GM23338 (cell line): ENCODE measurements at regions not wholly inside any gene's neighbourhood (a gene's known extent, or its start where the extent isn't known, plus 50 kb on each side); places are given as distances from the start of the nearest gene placed in this dataset.

Source experiments
- CTCF ChIP-seq, 2 experiments: fragments of 200-600 bp in 1 of 2; sonication (generic) in 1 of 2; conservative IDR thresholded peaks; 2 replicates each; pipeline versions ENCODE4 v1.5.1 to v1.6.1; 2016 to 2017; ENCODE audit warnings: antibody characterized with exemption in 2 of 2, low read depth in 2 of 2, mild to moderate bottlenecking in 2 of 2, moderate library complexity in 1 of 2
- EZH2 ChIP-seq: fragments of 200-600 bp; sonication (generic); IDR thresholded peaks from one replicate; pipeline ENCODE4 v1.8.0; 2017; ENCODE audit warnings: antibody characterized with exemption, mild to moderate bottlenecking, low read depth; ENCODE audit not compliant: unreplicated experiment
- EZH2phosphoT487 ChIP-seq: fragments of 200-600 bp; sonication (generic); IDR thresholded peaks from one replicate; pipeline ENCODE4 v1.8.1; 2018; ENCODE audit warnings: antibody characterized with exemption; ENCODE audit not compliant: unreplicated experiment
- JUNB ChIP-seq: IDR thresholded peaks from one replicate; pipeline ENCODE4 v1.6.1; 2016; ENCODE audit warnings: antibody characterized with exemption; ENCODE audit not compliant: unreplicated experiment
- POLR2AphosphoS5 ChIP-seq: IDR thresholded peaks from 2 replicates; pipeline ENCODE4 v1.6.1; 2016; ENCODE audit warnings: antibody characterized with exemption, low read depth
- STAT1 ChIP-seq: IDR thresholded peaks from one replicate; pipeline ENCODE4 v1.6.1; 2016; ENCODE audit warnings: antibody characterized with exemption; ENCODE audit not compliant: unreplicated experiment
- ZNF331 ChIP-seq: fragments of 250-450 bp; sonication (Bioruptor Pico); IDR thresholded peaks from 2 replicates; pipeline ENCODE4 v1.5.0; 2020; ENCODE audit warnings: low read depth, mild to moderate bottlenecking, moderate library complexity
- TF ChIP-seq, protein P1 (sequence below): IDR thresholded peaks from one replicate; pipeline ENCODE4 v1.6.1; 2018; ENCODE audit warnings: antibody characterized with exemption; ENCODE audit not compliant: unreplicated experiment

DNA sequence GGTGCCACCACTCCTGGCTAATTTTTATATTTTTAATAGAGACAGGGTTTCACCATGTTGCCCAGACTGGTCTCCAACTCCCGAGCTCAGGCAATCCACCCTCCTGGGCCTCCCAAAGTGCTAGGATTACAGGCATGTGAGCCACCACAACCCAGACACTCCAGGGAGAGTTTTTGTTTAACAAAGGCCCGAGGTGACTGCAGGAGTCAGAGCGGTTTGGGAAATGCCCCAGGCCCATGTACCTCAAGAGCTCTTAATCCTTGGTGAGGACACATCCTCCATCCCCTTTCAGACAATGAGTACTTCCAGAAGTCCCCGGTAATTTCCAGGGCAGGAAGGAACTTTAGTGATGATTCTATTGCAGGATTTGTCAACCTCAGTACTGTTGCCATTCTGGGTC, 176.0 kb downstream of the ESRRB start:
- no peak for TF ChIP-seq EZH2
- no peak for TF ChIP-seq CTCF (conservative IDR thresholded peaks at IDR 0.05; ENCODE audit: low read depth in 2 of 2)
- TF ChIP-seq, protein P1, sequence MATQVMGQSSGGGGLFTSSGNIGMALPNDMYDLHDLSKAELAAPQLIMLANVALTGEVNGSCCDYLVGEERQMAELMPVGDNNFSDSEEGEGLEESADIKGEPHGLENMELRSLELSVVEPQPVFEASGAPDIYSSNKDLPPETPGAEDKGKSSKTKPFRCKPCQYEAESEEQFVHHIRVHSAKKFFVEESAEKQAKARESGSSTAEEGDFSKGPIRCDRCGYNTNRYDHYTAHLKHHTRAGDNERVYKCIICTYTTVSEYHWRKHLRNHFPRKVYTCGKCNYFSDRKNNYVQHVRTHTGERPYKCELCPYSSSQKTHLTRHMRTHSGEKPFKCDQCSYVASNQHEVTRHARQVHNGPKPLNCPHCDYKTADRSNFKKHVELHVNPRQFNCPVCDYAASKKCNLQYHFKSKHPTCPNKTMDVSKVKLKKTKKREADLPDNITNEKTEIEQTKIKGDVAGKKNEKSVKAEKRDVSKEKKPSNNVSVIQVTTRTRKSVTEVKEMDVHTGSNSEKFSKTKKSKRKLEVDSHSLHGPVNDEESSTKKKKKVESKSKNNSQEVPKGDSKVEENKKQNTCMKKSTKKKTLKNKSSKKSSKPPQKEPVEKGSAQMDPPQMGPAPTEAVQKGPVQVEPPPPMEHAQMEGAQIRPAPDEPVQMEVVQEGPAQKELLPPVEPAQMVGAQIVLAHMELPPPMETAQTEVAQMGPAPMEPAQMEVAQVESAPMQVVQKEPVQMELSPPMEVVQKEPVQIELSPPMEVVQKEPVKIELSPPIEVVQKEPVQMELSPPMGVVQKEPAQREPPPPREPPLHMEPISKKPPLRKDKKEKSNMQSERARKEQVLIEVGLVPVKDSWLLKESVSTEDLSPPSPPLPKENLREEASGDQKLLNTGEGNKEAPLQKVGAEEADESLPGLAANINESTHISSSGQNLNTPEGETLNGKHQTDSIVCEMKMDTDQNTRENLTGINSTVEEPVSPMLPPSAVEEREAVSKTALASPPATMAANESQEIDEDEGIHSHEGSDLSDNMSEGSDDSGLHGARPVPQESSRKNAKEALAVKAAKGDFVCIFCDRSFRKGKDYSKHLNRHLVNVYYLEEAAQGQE = no peak
- no peak for TF ChIP-seq ZNF331
- no peak for TF ChIP-seq POLR2AphosphoS5
- TF ChIP-seq EZH2phosphoT487 = no peak
- TF ChIP-seq JUNB = no peak
- TF ChIP-seq STAT1 = no peak
